Stomach (tissue), 4 donors: ENCODE measurements at regions not wholly inside any gene's neighbourhood (a gene's known extent, or its start where the extent isn't known, plus 50 kb on each side); places are given as distances from the start of the nearest gene placed in this dataset.

Source experiments
- CTCF ChIP-seq, 7 experiments: fragments of 450-650 bp in 4 of 7; fragments of 200-600 bp in 3 of 7; sonication (generic) in 3 of 7; IDR thresholded peaks; one replicate each; pipeline ENCODE4 v1.5.1; 2016 to 2019; ENCODE audit warnings: antibody characterized with exemption in 7 of 7, control low read depth in 2 of 7, mild to moderate bottlenecking in 1 of 7
- EP300 ChIP-seq: sonication (generic); formaldehyde crosslinking; IDR thresholded peaks from one replicate; pipeline ENCODE4 v1.6.1; 2017; ENCODE audit warnings: antibody characterized with exemption
- POLR2A ChIP-seq, 4 donors: fragments of 450-650 bp; IDR thresholded peaks; one replicate each; pipeline ENCODE4 v1.6.1; 2016; ENCODE audit warnings: antibody characterized with exemption in 4 of 4, control low read depth in 2 of 4, mild to moderate bottlenecking in 1 of 4, moderate library complexity in 1 of 4
- POLR2AphosphoS5 ChIP-seq, 3 donors: sonication (generic); formaldehyde crosslinking; IDR thresholded peaks; one replicate each; pipeline ENCODE4 v1.6.1; 2016; ENCODE audit warnings: antibody characterized with exemption in 3 of 3

- TF ChIP-seq CTCF (IDR thresholded peaks at IDR 0.05) (no peak), POLR2A (IDR thresholded peaks at IDR 0.05) (no peak), POLR2AphosphoS5 (IDR thresholded peaks at IDR 0.05) (no peak), EP300 (no peak)
Observed at GRCh38 chr2:65625982-65626381, 193.6 kb upstream of the SPRED2 start.
